K562 (cell line): ENCODE measurements at regions not wholly inside any gene's neighbourhood (a gene's known extent, or its start where the extent isn't known, plus 50 kb on each side); places are given as distances from the start of the nearest gene placed in this dataset.

Source experiments
- HSF4 ChIP-seq: fragments of 250-450 bp; sonication (Bioruptor Pico); IDR thresholded peaks from 2 replicates; pipeline ENCODE4 v2.1.2; 2022; ENCODE audit warnings: mild to moderate bottlenecking, moderate library complexity, borderline replicate concordance
- ILF3 ChIP-seq: fragments of 450-650 bp; IDR thresholded peaks from 2 replicates; pipeline ENCODE4 v1.6.1; 2018; ENCODE audit warnings: antibody characterized with exemption, mild to moderate bottlenecking, moderate library complexity, borderline replicate concordance
- POLR2AphosphoS2 ChIP-seq: IDR thresholded peaks from 2 replicates; pipeline ENCODE4 v1.6.1; 2012; ENCODE audit warnings: low read length, improper control_type of control experiment
- RB1 ChIP-seq: fragments of 450-650 bp; IDR thresholded peaks from 2 replicates; pipeline ENCODE4 v1.6.1; 2017; ENCODE audit warnings: low read depth, mild to moderate bottlenecking
- ZFPM2 ChIP-seq: fragments of 250-450 bp; sonication (Bioruptor Pico); IDR thresholded peaks from 2 replicates; pipeline ENCODE4 v1.5.1; 2022; ENCODE audit warnings: mild to moderate bottlenecking
- TF ChIP-seq, protein P1 (sequence below), 2 experiments: fragments of 450-650 bp in 1 of 2; sonication (generic) in 1 of 2; formaldehyde crosslinking in 1 of 2; IDR thresholded peaks; 2 replicates each; pipeline versions ENCODE4 v1.7.1 to v1.9.0; 2016 to 2022; ENCODE audit warnings: inconsistent platforms in 1 of 2, mild to moderate bottlenecking in 1 of 2, missing genetic modification reagents in 1 of 2

DNA sequence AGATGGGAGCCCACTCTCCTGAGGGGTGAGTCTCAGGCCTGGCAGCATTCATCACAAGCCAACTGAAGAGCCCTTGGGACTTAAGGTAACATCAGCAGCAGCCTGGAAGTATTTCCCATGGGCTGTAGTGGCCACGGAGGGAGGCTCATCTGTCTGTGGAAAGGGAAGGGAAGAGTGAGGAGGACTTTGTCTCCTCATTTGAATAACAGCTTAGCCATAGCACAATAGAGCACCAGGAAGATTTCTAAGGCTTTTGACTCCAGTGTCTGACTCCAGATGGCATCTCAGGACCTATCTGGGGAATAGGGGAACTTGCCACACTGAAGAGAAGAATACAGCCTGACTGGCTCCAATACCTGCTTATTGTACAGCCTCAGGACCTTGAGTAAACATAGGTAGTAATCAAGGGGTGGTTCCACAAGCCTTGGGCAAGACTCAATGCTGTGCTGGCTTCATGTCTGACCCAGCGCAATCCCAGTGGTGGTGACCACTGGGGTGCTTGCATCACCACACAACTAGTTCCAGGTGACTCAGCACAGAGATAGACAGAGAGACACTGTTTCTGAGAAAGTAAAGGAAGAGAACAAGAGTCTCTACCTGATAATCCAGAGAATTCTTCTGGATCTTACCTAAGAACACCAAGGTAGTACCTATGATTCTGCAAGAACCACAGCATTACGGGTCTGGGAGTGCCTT, 510.5 kb upstream of the CCDC179 start (continued):
- TF ChIP-seq, protein P1, sequence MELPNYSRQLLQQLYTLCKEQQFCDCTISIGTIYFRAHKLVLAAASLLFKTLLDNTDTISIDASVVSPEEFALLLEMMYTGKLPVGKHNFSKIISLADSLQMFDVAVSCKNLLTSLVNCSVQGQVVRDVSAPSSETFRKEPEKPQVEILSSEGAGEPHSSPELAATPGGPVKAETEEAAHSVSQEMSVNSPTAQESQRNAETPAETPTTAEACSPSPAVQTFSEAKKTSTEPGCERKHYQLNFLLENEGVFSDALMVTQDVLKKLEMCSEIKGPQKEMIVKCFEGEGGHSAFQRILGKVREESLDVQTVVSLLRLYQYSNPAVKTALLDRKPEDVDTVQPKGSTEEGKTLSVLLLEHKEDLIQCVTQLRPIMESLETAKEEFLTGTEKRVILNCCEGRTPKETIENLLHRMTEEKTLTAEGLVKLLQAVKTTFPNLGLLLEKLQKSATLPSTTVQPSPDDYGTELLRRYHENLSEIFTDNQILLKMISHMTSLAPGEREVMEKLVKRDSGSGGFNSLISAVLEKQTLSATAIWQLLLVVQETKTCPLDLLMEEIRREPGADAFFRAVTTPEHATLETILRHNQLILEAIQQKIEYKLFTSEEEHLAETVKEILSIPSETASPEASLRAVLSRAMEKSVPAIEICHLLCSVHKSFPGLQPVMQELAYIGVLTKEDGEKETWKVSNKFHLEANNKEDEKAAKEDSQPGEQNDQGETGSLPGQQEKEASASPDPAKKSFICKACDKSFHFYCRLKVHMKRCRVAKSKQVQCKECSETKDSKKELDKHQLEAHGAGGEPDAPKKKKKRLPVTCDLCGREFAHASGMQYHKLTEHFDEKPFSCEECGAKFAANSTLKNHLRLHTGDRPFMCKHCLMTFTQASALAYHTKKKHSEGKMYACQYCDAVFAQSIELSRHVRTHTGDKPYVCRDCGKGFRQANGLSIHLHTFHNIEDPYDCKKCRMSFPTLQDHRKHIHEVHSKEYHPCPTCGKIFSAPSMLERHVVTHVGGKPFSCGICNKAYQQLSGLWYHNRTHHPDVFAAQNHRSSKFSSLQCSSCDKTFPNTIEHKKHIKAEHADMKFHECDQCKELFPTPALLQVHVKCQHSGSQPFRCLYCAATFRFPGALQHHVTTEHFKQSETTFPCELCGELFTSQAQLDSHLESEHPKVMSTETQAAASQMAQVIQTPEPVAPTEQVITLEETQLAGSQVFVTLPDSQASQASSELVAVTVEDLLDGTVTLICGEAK (IDR thresholded peaks at IDR 0.05), result no peak
- TF ChIP-seq, protein P1 (CRISPR knock-in tag; IDR thresholded peaks at IDR 0.05), result no peak
- TF ChIP-seq HSF4 (CRISPR knock-in tag), result no peak
- TF ChIP-seq ZFPM2, result no peak
- no peak for TF ChIP-seq ILF3
- TF ChIP-seq POLR2AphosphoS2, result no peak
- TF ChIP-seq RB1, result no peak
